Uterus (tissue), 3 donors: ENCODE measurements at regions not wholly inside any gene's neighbourhood (a gene's known extent, or its start where the extent isn't known, plus 50 kb on each side); places are given as distances from the start of the nearest gene placed in this dataset.

Experiments
- DNase-seq, 2 donors: peaks; one replicate each; pipeline ENCODE4 v3.0.0-alpha.2; 2019 to 2020
- H3K27ac ChIP-seq, 2 donors: fragments of 200-600 bp; sonication (generic); 1 replicate in 1 of 2; 2 replicates in 1 of 2; pipeline ENCODE4 v1.5.1; 2016 to 2018
- H3K27me3 ChIP-seq, 2 donors: fragments of 200-600 bp; sonication (generic); one replicate each; pipeline ENCODE4 v1.5.1; 2018 to 2019; ENCODE audit warnings: control low read depth in 1 of 2
- H3K36me3 ChIP-seq, 2 donors: fragments of 200-600 bp; sonication (generic); one replicate each; pipeline ENCODE4 v1.5.1; 2019; ENCODE audit warnings: control low read depth in 1 of 2
- H3K4me1 ChIP-seq, 2 donors: fragments of 200-600 bp; sonication (generic); one replicate each; pipeline ENCODE4 v1.5.1; 2018 to 2019; ENCODE audit warnings: control low read depth in 1 of 2
- H3K4me3 ChIP-seq, 2 donors: fragments of 200-600 bp; sonication (generic); 1 replicate in 1 of 2; 2 replicates in 1 of 2; pipeline ENCODE4 v1.5.1; 2018 to 2019; ENCODE audit warnings: mild to moderate bottlenecking in 1 of 2
- H3K9me3 ChIP-seq, 2 donors: fragments of 200-600 bp; sonication (generic); one replicate each; pipeline ENCODE4 v1.5.1; 2019; ENCODE audit warnings: control low read depth in 1 of 2
- POLR2A ChIP-seq, 2 donors: fragments of 450-650 bp; IDR thresholded peaks; one replicate each; pipeline ENCODE4 v1.6.1; 2016; ENCODE audit warnings: antibody characterized with exemption in 2 of 2, mild to moderate bottlenecking in 1 of 2, moderate library complexity in 1 of 2
- intact Hi-C: fragments of 100-400 bp; cut with DNase I; formaldehyde crosslinking; loops from one replicate; pipeline ENCODE4 v1.15.1; 2023; ENCODE audit warnings: low total_unique reads
- TF ChIP-seq, protein P1 (sequence below), 4 experiments: fragments of 200-600 bp in 2 of 4; fragments of 450-650 bp in 2 of 4; sonication (generic) in 2 of 4; IDR thresholded peaks; one replicate each; pipeline ENCODE4 v1.5.1; 2016 to 2019; ENCODE audit warnings: antibody characterized with exemption in 4 of 4, mild to moderate bottlenecking in 2 of 4, moderate library complexity in 1 of 4
- donor health status: DM: yes; HTN: yes; CAD: no.

- H3K27me3 ChIP-seq, result no peaks in the 10 kb centered on the region
- H3K4me3 ChIP-seq, result no peak overlapping the region
- intact Hi-C loops, result no loop called here
- no peak for TF ChIP-seq POLR2A (IDR thresholded peaks at IDR 0.05)
- TF ChIP-seq, protein P1, sequence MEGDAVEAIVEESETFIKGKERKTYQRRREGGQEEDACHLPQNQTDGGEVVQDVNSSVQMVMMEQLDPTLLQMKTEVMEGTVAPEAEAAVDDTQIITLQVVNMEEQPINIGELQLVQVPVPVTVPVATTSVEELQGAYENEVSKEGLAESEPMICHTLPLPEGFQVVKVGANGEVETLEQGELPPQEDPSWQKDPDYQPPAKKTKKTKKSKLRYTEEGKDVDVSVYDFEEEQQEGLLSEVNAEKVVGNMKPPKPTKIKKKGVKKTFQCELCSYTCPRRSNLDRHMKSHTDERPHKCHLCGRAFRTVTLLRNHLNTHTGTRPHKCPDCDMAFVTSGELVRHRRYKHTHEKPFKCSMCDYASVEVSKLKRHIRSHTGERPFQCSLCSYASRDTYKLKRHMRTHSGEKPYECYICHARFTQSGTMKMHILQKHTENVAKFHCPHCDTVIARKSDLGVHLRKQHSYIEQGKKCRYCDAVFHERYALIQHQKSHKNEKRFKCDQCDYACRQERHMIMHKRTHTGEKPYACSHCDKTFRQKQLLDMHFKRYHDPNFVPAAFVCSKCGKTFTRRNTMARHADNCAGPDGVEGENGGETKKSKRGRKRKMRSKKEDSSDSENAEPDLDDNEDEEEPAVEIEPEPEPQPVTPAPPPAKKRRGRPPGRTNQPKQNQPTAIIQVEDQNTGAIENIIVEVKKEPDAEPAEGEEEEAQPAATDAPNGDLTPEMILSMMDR (IDR thresholded peaks at IDR 0.05), result no peak
- no peaks in the 10 kb centered on the region for H3K4me1 ChIP-seq
- no peaks in the 10 kb centered on the region for H3K9me3 ChIP-seq
- no peak for DNase-seq
- no peaks in the 10 kb centered on the region for H3K36me3 ChIP-seq
- H3K27ac ChIP-seq, result no peak overlapping the region
These were observed 308.7 kb downstream of the AGTPBP1 start for GRCh38 chr9:85433046-85433445.

GRCh38 chr9:85432599-85432998 is 309.2 kb downstream of the AGTPBP1 start:
- no peaks in the 10 kb centered on the region for H3K4me1 ChIP-seq
- TF ChIP-seq, protein P1 (IDR thresholded peaks at IDR 0.05), result no peak
- TF ChIP-seq POLR2A (IDR thresholded peaks at IDR 0.05), result no peak
- no peaks in the 10 kb centered on the region for H3K9me3 ChIP-seq
- no peaks in the 10 kb centered on the region for H3K36me3 ChIP-seq
- intact Hi-C loops, result no loop called here
- no peak for DNase-seq
- H3K27ac ChIP-seq, result no peak overlapping the region
- no peaks in the 10 kb centered on the region for H3K27me3 ChIP-seq
- no peak overlapping the region for H3K4me3 ChIP-seq

DNA sequence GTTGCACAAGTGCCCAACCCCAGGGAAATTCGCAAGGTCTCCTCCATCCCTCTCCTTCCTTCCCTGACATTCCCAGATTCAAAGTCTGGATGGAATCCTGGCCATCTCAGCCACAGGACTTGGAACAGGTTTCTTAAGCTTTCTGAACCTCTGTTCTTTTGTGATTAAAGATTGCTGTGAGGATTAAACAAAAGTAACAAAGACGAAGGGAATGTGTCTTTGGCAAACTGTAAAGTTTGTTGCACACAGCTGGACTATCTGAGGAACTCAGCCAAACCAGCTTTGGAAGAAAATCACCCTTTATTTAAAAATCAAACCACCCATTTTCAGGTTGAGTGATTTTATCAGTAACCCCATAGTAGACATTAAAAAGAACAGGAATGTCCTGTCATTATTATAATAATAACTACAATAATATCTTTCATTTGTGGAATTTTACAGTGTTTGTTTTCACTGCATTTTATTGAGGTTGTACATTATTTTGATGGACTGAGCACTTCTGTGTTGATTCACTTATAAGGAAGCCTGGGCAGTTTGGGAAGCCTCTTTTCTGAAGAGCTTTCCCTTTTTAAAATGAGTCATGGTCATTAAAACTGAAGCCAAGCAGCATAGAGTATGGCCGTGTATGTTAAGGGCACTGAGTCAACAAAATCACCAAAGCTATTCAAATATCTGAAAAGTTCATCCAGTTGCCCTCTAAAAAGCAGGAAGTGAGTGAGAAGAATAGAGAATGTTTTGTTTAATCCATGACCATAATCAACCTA is 310.2 kb downstream of the AGTPBP1 start:
- no peak for TF ChIP-seq POLR2A (IDR thresholded peaks at IDR 0.05)
- TF ChIP-seq, protein P1 (IDR thresholded peaks at IDR 0.05), result no peak
- H3K27me3 ChIP-seq, result no peaks in the 10 kb centered on the region
- H3K36me3 ChIP-seq, result no peaks in the 10 kb centered on the region
- no peaks in the 10 kb centered on the region for H3K4me1 ChIP-seq
- no peak overlapping the region for H3K4me3 ChIP-seq
- H3K9me3 ChIP-seq, result no peaks in the 10 kb centered on the region
- intact Hi-C loops, result no loop called here
- H3K27ac ChIP-seq, result no peak overlapping the region
- no peak for DNase-seq

GRCh38 chr9:85430659-85431338 is 311.0 kb downstream of the AGTPBP1 start:
- Histone ChIP-seq H3K9me3 (no peaks in the 10 kb centered on the region), H3K4me3 (no peak overlapping the region), H3K27me3 (no peaks in the 10 kb centered on the region), H3K36me3 (no peaks in the 10 kb centered on the region), H3K27ac (no peak overlapping the region), H3K4me1 (no peaks in the 10 kb centered on the region)
- TF ChIP-seq, protein P1 (IDR thresholded peaks at IDR 0.05), result no peak
- TF ChIP-seq POLR2A (IDR thresholded peaks at IDR 0.05), result no peak
- no peak for DNase-seq
- intact Hi-C loops, result no loop called here

DNA sequence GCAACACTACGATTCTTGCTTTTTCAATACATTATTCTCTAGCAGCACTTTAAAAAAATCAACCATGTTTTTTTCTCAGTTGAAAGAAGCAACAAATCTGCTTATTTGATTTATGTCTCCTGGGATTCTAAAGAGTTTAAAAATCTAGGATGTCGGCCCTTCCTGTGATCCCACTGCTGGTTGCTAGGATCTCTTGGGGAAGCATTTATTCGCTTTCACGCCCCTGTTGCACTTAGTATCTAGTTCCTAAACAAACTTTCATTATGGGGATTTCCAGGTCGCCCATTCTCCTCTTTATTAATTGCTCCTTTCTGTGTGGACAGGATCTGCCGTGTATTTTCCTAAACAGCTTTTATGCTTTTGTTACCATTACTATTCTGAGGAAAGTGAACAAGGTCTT is 313.5 kb downstream of the AGTPBP1 start:
- Histone ChIP-seq H3K27me3 (no peaks in the 10 kb centered on the region), H3K4me3 (no peak overlapping the region), H3K4me1 (no peaks in the 10 kb centered on the region), H3K36me3 (no peaks in the 10 kb centered on the region), H3K27ac (no peak overlapping the region), H3K9me3 (no peaks in the 10 kb centered on the region)
- TF ChIP-seq, protein P1 (IDR thresholded peaks at IDR 0.05), result no peak
- TF ChIP-seq POLR2A (IDR thresholded peaks at IDR 0.05), result no peak
- intact Hi-C loops, result no loop called here
- no peak for DNase-seq
